Lower leg skin (tissue), 4 donors: ENCODE measurements at regions not wholly inside any gene's neighbourhood (a gene's known extent, or its start where the extent isn't known, plus 50 kb on each side); places are given as distances from the start of the nearest gene placed in this dataset.

Experiments used
- DNase-seq, 2 donors: peaks; one replicate each; pipeline ENCODE4 v3.0.0-alpha.2; 2019; ENCODE audit warnings: low spot score in 2 of 2
- H3K4me3 ChIP-seq: fragments of 200-600 bp; sonication (generic); 2 replicates; pipeline ENCODE4 v1.5.1; 2017; ENCODE audit warnings: mild to moderate bottlenecking, low read depth; ENCODE audit not compliant: poor library complexity, severe bottlenecking
- POLR2A ChIP-seq, 2 donors: fragments of 450-650 bp; IDR thresholded peaks; one replicate each; pipeline ENCODE4 v1.6.1; 2016 to 2017; ENCODE audit warnings: antibody characterized with exemption in 2 of 2, mild to moderate bottlenecking in 1 of 2, moderate library complexity in 1 of 2
- WGBS, 2 donors: methylation state at CpG; one replicate each; pipeline ENCODE4 v1.1.5; 2018; 5-methylcytosine and 5-hydroxymethylcytosine counted together
- intact Hi-C: fragments of 100-400 bp; cut with DNase I; formaldehyde crosslinking; loops from one replicate; pipeline ENCODE4 v1.15.0; 2023; ENCODE audit warnings: low total_unique reads
- TF ChIP-seq, protein P1 (sequence below), 3 donors: fragments of 450-650 bp; IDR thresholded peaks; one replicate each; pipeline ENCODE4 v1.5.1; 2016; ENCODE audit warnings: antibody characterized with exemption in 3 of 3, mild to moderate bottlenecking in 3 of 3, moderate library complexity in 2 of 3

DNA sequence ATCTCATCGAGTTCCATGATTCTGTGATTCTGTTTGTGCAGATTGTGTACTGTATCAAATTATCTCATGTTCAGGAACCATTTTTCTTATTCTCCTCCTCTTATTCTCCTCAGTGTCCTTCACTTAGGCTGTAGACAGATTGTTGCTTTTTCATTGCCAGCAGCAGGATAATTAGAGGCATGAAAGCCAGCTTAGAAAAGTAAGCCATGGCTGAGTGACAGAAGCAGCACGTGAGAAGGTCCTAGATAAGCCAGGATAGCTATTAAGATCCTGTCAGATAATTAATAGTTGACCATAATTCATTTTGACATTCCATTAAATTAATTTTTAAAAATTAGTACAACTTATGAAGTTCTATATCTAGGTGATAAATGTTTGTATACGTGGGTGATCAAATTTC is 60.8 kb upstream of the PRKACB start:
- intact Hi-C loops, result no loop called here
- no peak for DNase-seq
- H3K4me3 ChIP-seq, result no peak overlapping the region
- TF ChIP-seq, protein P1, sequence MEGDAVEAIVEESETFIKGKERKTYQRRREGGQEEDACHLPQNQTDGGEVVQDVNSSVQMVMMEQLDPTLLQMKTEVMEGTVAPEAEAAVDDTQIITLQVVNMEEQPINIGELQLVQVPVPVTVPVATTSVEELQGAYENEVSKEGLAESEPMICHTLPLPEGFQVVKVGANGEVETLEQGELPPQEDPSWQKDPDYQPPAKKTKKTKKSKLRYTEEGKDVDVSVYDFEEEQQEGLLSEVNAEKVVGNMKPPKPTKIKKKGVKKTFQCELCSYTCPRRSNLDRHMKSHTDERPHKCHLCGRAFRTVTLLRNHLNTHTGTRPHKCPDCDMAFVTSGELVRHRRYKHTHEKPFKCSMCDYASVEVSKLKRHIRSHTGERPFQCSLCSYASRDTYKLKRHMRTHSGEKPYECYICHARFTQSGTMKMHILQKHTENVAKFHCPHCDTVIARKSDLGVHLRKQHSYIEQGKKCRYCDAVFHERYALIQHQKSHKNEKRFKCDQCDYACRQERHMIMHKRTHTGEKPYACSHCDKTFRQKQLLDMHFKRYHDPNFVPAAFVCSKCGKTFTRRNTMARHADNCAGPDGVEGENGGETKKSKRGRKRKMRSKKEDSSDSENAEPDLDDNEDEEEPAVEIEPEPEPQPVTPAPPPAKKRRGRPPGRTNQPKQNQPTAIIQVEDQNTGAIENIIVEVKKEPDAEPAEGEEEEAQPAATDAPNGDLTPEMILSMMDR (IDR thresholded peaks at IDR 0.05), result no peak
- TF ChIP-seq POLR2A (IDR thresholded peaks at IDR 0.05), result no peak
- 60 to 65% methylated on average over 3 of the region's 3 CpGs for WGBS, 2 donors

DNA sequence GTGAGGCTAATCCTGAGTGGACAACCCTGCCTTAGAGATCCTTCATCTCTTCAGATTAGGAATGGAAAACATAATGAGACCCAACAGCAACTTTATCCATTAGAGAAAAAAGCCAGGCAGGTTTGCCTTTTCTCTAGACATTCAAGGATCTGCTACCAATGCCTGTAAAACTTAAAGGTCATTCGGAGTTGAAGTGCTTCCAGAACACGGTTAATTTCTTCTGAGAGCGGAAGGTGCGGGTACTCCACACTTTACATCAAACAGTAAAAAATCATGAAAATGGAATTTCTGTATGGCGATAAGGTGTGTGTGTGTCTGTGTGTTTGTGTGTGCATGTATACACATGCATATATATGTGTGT is 65.2 kb upstream of the PRKACB start:
- TF ChIP-seq POLR2A (IDR thresholded peaks at IDR 0.05), result no peak
- TF ChIP-seq, protein P1 (IDR thresholded peaks at IDR 0.05), result no peak
- intact Hi-C loops, result no loop called here
- DNase-seq, result no peak
- peak overlapping the region; percentile 74 for H3K4me3 ChIP-seq
- 62% methylated on average over 5 of the region's 5 CpGs for WGBS, 2 donors

DNA sequence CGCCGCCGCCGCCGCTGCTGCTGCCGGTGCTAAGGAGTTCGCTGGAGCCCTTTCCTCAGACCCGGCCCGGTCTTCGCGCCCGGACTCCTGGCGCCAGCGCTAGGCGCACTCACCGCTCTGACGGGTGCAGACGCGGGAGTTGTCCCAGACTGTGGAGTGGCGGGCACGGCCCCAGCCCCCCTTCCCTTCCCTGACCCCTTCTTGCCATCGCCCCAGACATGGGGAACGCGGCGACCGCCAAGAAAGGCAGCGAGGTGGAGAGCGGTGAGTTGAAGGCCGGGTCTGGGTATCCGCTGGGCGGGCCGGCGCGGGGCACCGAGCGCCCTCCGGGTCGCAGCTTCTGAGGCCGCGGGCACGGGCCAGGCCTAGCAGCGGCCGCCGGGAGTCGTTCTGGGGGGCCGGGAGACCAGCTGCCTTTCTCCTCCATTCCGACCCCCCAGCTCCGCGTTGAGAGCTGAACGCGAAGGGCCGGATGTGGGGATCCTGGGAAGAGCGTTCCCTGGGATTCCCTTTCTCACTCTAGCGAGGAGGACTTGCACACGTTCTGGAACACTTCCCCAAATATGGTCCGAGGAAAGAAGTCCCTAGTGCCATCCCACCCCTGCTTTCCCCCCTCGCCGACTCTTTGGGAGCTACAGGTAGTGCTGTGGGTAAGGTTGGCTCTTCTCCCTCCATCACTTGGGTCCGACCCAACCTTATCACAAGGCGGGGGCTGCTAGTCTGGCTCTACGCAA is 65.8 kb upstream of the PRKACB start:
- peak overlapping the region; percentile 74 for H3K4me3 ChIP-seq
- no peak for TF ChIP-seq POLR2A (IDR thresholded peaks at IDR 0.05)
- TF ChIP-seq, protein P1 (IDR thresholded peaks at IDR 0.05), result no peak
- DNase-seq, result peak in 1 of 2 donors; percentile 78
- WGBS, 2 donors, result 3 to 5% methylated on average over 9 to 33 of the region's 61 CpGs
- intact Hi-C loops, result no loop called here

DNA sequence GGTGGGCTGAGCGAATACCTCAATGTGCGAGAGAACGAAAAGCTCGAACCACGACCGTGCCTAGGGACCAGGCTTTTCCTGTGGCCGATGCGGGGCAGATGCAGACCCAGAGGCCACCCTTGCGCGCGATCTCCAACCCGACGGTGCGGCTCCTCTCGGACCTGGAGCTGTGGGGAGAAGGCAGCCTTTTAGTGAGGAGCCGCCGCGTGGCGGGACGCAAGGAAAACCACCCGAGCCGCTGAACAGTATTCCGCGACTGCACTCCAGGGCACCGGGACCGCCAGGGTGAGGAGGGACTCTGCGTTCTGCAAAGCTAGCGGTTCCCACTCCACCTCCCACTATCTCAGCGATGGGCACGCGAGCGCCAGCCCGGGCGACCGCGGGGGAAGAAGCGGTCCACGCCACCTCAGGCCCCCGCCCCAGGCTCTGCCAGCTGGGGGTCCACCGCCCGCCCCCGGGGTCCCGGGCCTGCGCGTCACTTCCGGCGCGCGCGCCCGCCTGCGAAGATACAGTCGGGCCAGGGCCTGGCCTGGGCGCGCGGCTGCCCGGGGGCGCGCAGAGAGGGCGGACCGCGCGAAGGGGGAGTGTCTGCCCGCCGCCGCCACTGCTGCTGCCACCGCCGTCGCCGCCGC is 66.5 kb upstream of the PRKACB start:
- DNase-seq, result peak; percentile 30 to 92
- TF ChIP-seq, protein P1 (IDR thresholded peaks at IDR 0.05), result no peak
- no peak for TF ChIP-seq POLR2A (IDR thresholded peaks at IDR 0.05)
- WGBS, 2 donors, result 0 to 1% methylated on average over 26 to 30 of the region's 71 CpGs
- peak overlapping the region; percentile 74 for H3K4me3 ChIP-seq
- intact Hi-C loops, result no loop called here

DNA sequence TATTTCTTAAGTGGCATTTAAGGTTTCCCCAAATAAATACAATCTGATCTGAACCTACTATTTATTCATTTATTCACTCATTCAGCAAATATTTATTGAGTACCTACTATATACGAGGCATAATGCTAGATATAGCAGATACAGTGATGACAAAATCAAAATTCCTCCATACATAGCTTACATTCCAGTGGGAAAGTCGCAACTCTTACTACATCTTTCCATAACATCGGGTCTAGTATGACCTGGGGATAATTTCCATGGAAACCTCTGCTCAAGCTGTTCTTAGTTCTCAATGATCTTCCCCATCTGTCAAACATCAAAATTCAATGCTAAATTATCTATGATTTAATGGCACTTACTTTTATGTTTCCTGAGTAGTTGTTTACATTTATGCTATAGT is 70.8 kb upstream of the PRKACB start:
- no peak for TF ChIP-seq POLR2A (IDR thresholded peaks at IDR 0.05)
- TF ChIP-seq, protein P1 (IDR thresholded peaks at IDR 0.05), result no peak
- WGBS, 2 donors, result 71 to 82% methylated on average over 3 of the region's 3 CpGs
- no peak for DNase-seq
- no peak overlapping the region for H3K4me3 ChIP-seq
- intact Hi-C loops, result no loop called here
